ENCODE measurements at regions not wholly inside any gene's neighbourhood (a gene's known extent, or its start where the extent isn't known, plus 50 kb on each side); places are given as distances from the start of the nearest gene placed in this dataset.

DNA sequence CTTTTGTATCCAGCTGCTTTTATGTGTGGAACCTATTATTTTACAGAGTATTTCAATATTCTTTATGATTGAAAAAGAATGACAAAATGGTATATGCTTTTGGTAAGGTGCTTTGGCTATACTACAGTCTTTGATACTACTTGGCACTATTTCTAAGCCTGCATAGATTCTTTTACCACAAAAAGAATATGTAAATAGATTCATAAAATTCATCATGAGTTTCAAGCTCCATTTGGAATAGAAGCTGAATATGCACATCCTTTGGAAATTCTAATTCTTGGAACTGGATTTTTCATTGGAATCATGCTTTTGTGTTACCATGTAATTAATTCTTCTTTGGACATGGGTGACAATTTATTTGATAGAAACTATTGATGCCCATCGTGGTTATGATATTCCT, 60.2 kb upstream of the SYTL5 start:
- TF ChIP-seq POLR2AphosphoS5 (IDR thresholded peaks at IDR 0.05; ENCODE audit: low read depth, low read length), result no peak
- TF ChIP-seq POLR2A (IDR thresholded peaks at IDR 0.05; ENCODE audit: low read depth, low read length), result no peak
- no peak for TF ChIP-seq TAF1 (IDR thresholded peaks at IDR 0.05; ENCODE audit: borderline replicate concordance, low read depth, low read length)
